Epidermal melanocyte (primary cell): ENCODE measurements at regions not wholly inside any gene's neighbourhood (a gene's known extent, or its start where the extent isn't known, plus 50 kb on each side); places are given as distances from the start of the nearest gene placed in this dataset.

Source experiments
- DNase-seq: peaks from one replicate; pipeline ENCODE4 v3.0.0; 2011; ENCODE audit warnings: low spot score; ENCODE audit not compliant: insufficient read length

GRCh38 chr1:221797506-221797905, 55.6 kb upstream of the DUSP10 start:
- no peak for DNase-seq

DNA sequence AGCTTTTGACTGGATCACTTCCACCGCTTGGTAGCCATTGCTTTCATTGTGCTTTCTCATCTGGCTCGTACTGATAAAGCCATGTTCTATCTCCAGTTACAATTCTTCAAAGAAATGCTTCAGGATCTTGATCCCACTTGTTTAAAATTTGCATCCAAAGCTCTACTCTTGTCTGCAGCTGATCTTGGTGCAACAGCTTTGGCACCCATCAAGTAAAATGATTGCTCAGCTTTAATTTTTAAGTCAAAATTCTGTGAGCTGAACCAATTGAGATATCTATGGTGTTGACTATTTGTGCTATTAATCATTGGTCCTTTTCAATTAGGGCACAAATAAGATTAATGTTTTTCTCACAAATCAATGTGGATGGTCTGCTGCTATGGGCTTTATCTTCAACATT, 54.8 kb upstream of the DUSP10 start:
- no peak for DNase-seq

DNA sequence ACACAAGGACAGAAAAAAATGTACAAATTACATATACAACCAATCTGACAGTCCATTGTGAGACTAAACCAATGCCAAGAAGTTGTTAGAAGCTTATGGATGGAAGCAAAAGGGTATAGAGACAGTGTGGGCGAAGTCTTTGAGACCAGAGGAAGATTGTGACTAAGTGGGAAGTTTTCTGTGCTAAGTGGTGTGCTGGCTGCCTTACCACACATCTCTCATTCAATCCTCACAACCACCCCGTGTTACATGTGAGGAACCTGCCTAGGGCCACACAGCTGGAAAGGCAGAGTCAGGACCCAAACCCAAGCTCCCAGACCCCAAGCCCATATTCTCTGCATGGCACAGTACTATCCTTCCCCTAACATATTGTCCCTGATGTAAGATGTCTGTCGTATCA, 53.5 kb upstream of the DUSP10 start:
- DNase-seq = no peak

DNA sequence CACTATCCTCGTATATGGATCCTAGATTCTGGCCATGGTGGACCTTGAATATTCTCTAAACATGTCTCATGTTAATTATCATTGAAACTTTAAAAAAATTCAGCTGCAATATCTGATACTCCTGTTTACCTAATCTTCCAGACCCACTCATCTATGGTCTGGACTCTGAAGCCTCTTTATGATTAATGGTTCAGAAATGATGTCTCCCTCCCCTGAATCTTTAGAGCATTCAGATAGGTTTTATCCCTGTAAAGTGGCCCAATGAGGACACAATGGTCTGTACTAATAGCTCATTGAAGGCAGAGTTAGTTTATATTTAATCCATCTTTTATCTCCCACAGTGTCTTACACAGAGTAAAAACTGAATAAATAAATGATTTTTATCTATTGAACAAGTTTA, 53.0 kb upstream of the DUSP10 start:
- DNase-seq = no peak

- no peak for DNase-seq
Observed at GRCh38 chr1:221794079-221794670, 52.3 kb upstream of the DUSP10 start.

GRCh38 chr1:221793439-221794078, 51.7 kb upstream of the DUSP10 start:
- no peak for DNase-seq

DNA sequence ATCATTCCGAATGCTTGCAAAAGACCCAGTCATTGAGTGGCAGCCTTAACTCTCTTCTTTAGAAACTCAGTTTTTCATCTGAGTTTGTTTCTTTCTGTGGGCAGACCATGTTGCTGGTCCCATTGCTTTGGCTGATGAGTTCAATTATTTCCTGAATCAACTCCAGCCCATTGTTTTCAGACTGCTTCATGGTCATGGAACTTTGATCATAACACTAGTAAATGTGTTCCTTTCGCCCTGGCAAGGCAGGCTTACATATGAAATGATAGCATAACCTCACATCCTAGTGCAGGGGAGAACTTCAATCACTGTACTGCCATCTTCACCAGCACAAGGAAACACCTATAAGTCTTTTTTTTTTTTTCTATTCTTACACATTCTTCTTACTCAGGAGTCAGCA, 50.0 kb upstream of the DUSP10 start:
- DNase-seq = no peak
